ENCODE measurements at regions not wholly inside any gene's neighbourhood (a gene's known extent, or its start where the extent isn't known, plus 50 kb on each side); places are given as distances from the start of the nearest gene placed in this dataset.

- DNase-seq, result no peak
Observed at GRCh38 chr2:42888321-42889245, 96.2 kb upstream of the HAAO start.

- DNase-seq, result no peak
Observed at GRCh38 chr2:42886921-42887320, 94.5 kb upstream of the HAAO start.

- DNase-seq, result no peak
Observed at GRCh38 chr2:42882756-42883155, 90.4 kb upstream of the HAAO start.

GRCh38 chr2:42881732-42882131 lies 89.3 kb upstream of the HAAO start:
- no peak for DNase-seq

- no peak for DNase-seq
Observed at GRCh38 chr2:42880738-42881690, 88.6 kb upstream of the HAAO start.

GRCh38 chr2:42879913-42880737 lies 87.7 kb upstream of the HAAO start:
- no peak for DNase-seq

- DNase-seq, result no peak
Observed at GRCh38 chr2:42879121-42879705, 86.8 kb upstream of the HAAO start.

GRCh38 chr2:42878581-42878980 lies 86.2 kb upstream of the HAAO start:
- no peak for DNase-seq

GRCh38 chr2:42877936-42878335 lies 85.6 kb upstream of the HAAO start:
- no peak for DNase-seq

- no peak for DNase-seq
Observed at GRCh38 chr2:42877511-42877910, 85.1 kb upstream of the HAAO start.

GRCh38 chr2:42876326-42876751 lies 84.0 kb upstream of the HAAO start:
- no peak for DNase-seq

GRCh38 chr2:42875880-42876279 lies 83.5 kb upstream of the HAAO start:
- no peak for DNase-seq

- no peak for DNase-seq
Observed at GRCh38 chr2:42874949-42875801, 82.8 kb upstream of the HAAO start.

GRCh38 chr2:42872721-42873120 lies 80.3 kb upstream of the HAAO start:
- no peak for DNase-seq

- DNase-seq, result no peak
Observed at GRCh38 chr2:42871372-42871771, 79.0 kb upstream of the HAAO start.

- DNase-seq, result no peak
Observed at GRCh38 chr2:42868874-42869273, 76.5 kb upstream of the HAAO start.

GRCh38 chr2:42868096-42868495 lies 75.7 kb upstream of the HAAO start:
- no peak for DNase-seq

GRCh38 chr2:42867093-42868065 lies 75.0 kb upstream of the HAAO start:
- DNase-seq, result no peak

- no peak for DNase-seq
Observed at GRCh38 chr2:42865884-42866881, 73.8 kb upstream of the HAAO start.

All from effector CD8-positive, alpha-beta T cell (primary cell).